GM23338 (cell line): ENCODE measurements at regions not wholly inside any gene's neighbourhood (a gene's known extent, or its start where the extent isn't known, plus 50 kb on each side); places are given as distances from the start of the nearest gene placed in this dataset. TPM values are rescaled to one million over a fixed set of nuclear protein-coding genes. Genes with fewer than 3 reads are reported as not detected.

Experiments
- ATAC-seq: fragments of 200-7000 bp; cut with Tn5 transposase; 3 replicates; pipeline ENCODE4 v1.9.1; 2020
- DNase-seq: peaks from one replicate; pipeline ENCODE4 v3.0.0-alpha.2; 2015; ENCODE audit warnings: low spot score
- H2AFZ ChIP-seq: fragments of 200-600 bp; sonication (generic); 2 replicates; pipeline ENCODE4 v1.8.0; 2016; ENCODE audit warnings: antibody characterized with exemption, mild to moderate bottlenecking, moderate library complexity
- H3F3A ChIP-seq: fragments of 200-600 bp; sonication (generic); replicated peaks from 2 replicates; pipeline ENCODE4 v1.8.0; 2017; ENCODE audit warnings: antibody characterized with exemption, mixed run types, low read depth
- H3K27ac ChIP-seq: fragments of 200-600 bp; sonication (generic); 2 replicates; pipeline ENCODE4 v1.6.1; 2016; ENCODE audit warnings: low read depth
- H3K27me3 ChIP-seq: fragments of 200-600 bp; sonication (generic); 2 replicates; pipeline ENCODE4 v1.8.0; 2016; ENCODE audit warnings: mild to moderate bottlenecking, mixed run types, moderate library complexity; ENCODE audit not compliant: insufficient read depth
- H3K36me3 ChIP-seq: fragments of 200-600 bp; sonication (generic); 2 replicates; pipeline ENCODE4 v1.8.0; 2016; ENCODE audit warnings: mild to moderate bottlenecking; ENCODE audit not compliant: insufficient read depth
- H3K4me1 ChIP-seq: fragments of 200-600 bp; sonication (generic); 2 replicates; pipeline ENCODE4 v1.8.0; 2016; ENCODE audit warnings: mild to moderate bottlenecking, moderate library complexity; ENCODE audit not compliant: insufficient read depth
- H3K4me2 ChIP-seq: fragments of 200-600 bp; sonication (generic); 2 replicates; pipeline ENCODE4 v1.7.1; 2017; ENCODE audit warnings: mixed run types
- H3K4me3 ChIP-seq: fragments of 200-600 bp; sonication (generic); 2 replicates; pipeline ENCODE4 v1.6.1; 2016; ENCODE audit warnings: mixed run types
- H3K79me2 ChIP-seq: fragments of 200-600 bp; sonication (generic); replicated peaks from 2 replicates; pipeline ENCODE4 v1.8.0; 2017; ENCODE audit warnings: mild to moderate bottlenecking; ENCODE audit not compliant: insufficient read depth
- H3K9me2 ChIP-seq: fragments of 200-600 bp; sonication (generic); 2 replicates; pipeline ENCODE4 v1.8.0; 2017; ENCODE audit not compliant: insufficient read depth
- H4K20me1 ChIP-seq: fragments of 200-600 bp; sonication (generic); replicated peaks from 2 replicates; pipeline ENCODE4 v1.8.0; 2017; ENCODE audit warnings: mild to moderate bottlenecking; ENCODE audit not compliant: insufficient read depth
- H3K27ac Mint-ChIP-seq: 2 replicates; pipeline ENCODE4 v1.8.0; 2020; ENCODE audit warnings: inconsistent platforms, mild to moderate bottlenecking, moderate library complexity, mixed read lengths
- H3K27me3 Mint-ChIP-seq: 3 replicates; pipeline ENCODE4 v1.8.0; 2022; ENCODE audit warnings: low read depth, mild to moderate bottlenecking, moderate library complexity, mixed read lengths, inconsistent platforms; ENCODE audit not compliant: insufficient read depth, poor library complexity
- H3K36me3 Mint-ChIP-seq: 3 replicates; pipeline ENCODE4 v1.8.0; 2021; ENCODE audit warnings: low read depth, mild to moderate bottlenecking, inconsistent platforms, moderate library complexity, mixed read lengths
- H3K4me1 Mint-ChIP-seq: 3 replicates; pipeline ENCODE4 v1.8.0; 2020; ENCODE audit warnings: mild to moderate bottlenecking, inconsistent platforms, mixed read lengths
- H3K4me3 Mint-ChIP-seq: 3 replicates; pipeline ENCODE4 v1.8.0; 2021; ENCODE audit warnings: moderate library complexity, mild to moderate bottlenecking, inconsistent platforms, mixed read lengths
- H3K9me3 Mint-ChIP-seq: 3 replicates; pipeline ENCODE4 v1.8.0; 2020; ENCODE audit warnings: moderate library complexity, mild to moderate bottlenecking, inconsistent platforms, mixed read lengths
- EZH2 ChIP-seq: fragments of 200-600 bp; sonication (generic); IDR thresholded peaks from one replicate; pipeline ENCODE4 v1.8.0; 2017; ENCODE audit warnings: antibody characterized with exemption, mild to moderate bottlenecking, low read depth; ENCODE audit not compliant: unreplicated experiment
- EZH2phosphoT487 ChIP-seq: fragments of 200-600 bp; sonication (generic); IDR thresholded peaks from one replicate; pipeline ENCODE4 v1.8.1; 2018; ENCODE audit warnings: antibody characterized with exemption; ENCODE audit not compliant: unreplicated experiment
- ZNF331 ChIP-seq: fragments of 250-450 bp; sonication (Bioruptor Pico); IDR thresholded peaks from 2 replicates; pipeline ENCODE4 v1.5.0; 2020; ENCODE audit warnings: low read depth, mild to moderate bottlenecking, moderate library complexity
- small RNA-seq: library from RNA; depleted of rRNA; stranded (forward); fragments of <200 nt; gene quantifications from one replicate; pipeline ENCODE3, GENCODE V24; 2014; ENCODE audit warnings: low replicate concordance

- TF ChIP-seq EZH2 (no peak), EZH2phosphoT487 (no peak)
Measured at GRCh38 chr6:25224242-25224641, 54.9 kb upstream of the CARMIL1 start (continued).

DNA sequence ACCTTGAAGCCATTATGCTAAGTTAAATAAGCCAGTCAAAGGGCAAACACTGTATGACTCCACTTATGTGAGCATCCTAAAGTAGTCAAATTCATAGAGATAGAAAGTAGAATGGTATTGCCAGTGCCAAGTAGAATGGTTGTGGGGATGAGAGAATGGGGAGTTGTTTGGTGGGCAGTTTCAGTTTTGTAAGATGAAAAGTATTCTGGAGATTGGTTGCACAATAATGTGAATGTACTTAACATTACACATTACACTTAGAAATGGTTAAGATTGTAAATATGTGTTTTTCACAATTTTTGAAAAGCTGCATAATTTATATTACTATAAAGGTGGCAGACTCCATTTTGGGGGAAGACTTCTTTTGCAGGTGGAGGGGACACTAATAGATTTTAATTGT, 51.3 kb upstream of the CARMIL1 start:
- Mint-ChIP-seq H3K4me3 (no peak overlapping the region), H3K27ac (no peak overlapping the region), H3K27me3 (peaks cover 3% of the 10 kb centered on the region), H3K9me3 (no peaks in the 10 kb centered on the region), H3K36me3 (no peaks in the 10 kb centered on the region), H3K4me1 (peaks cover 11% of the 10 kb centered on the region; the same call in 2 of the 3 replicates)
- Histone ChIP-seq H3K4me3 (no peak overlapping the region), H3K9me2 (peaks cover 5% of the 10 kb centered on the region), H3K36me3 (no peaks in the 10 kb centered on the region), H3K27ac (no peak overlapping the region), H3K4me2 (no peak overlapping the region), H3K79me2 (no peaks in the 10 kb centered on the region), H4K20me1 (no peaks in the 10 kb centered on the region), H3K4me1 (no peaks in the 10 kb centered on the region), H2AFZ (no peak overlapping the region), H3F3A (no peaks in the 10 kb centered on the region), H3K27me3 (no peaks in the 10 kb centered on the region)
- no peak for ATAC-seq
- TF ChIP-seq ZNF331 (CRISPR knock-in tag) = no peak
- no peak for DNase-seq

Small RNAs in the stretch of these regions (small RNA-seq; reads per million reads assigned to genes)
- gene RN7SL334P = not detected
